ENCODE measurements at regions not wholly inside any gene's neighbourhood (a gene's known extent, or its start where the extent isn't known, plus 50 kb on each side); places are given as distances from the start of the nearest gene placed in this dataset.
"Not testable (repeated sequence)": the region's sequence is repeated elsewhere in the genome, so short reads cannot be mapped to it uniquely, and the experiment has no call there.

- no peak for DNase-seq (ENCODE audit: low read depth in 2 of 2)
These were observed 166.4 kb downstream of the C16orf95 start for GRCh38 chr16:87150681-87151280.

- DNase-seq (ENCODE audit: low read depth in 2 of 2), result no peak
These were observed 164.9 kb downstream of the C16orf95 start for GRCh38 chr16:87152221-87152755.

GRCh38 chr16:87153326-87153725, 163.9 kb downstream of the C16orf95 start:
- no peak for DNase-seq (ENCODE audit: low read depth in 2 of 2)

GRCh38 chr16:87155315-87155714, 161.9 kb downstream of the C16orf95 start:
- DNase-seq (ENCODE audit: low read depth in 2 of 2), result not testable (repeated sequence)

GRCh38 chr16:87156195-87156594, 161.0 kb downstream of the C16orf95 start:
- no peak for DNase-seq (ENCODE audit: low read depth in 2 of 2)

GRCh38 chr16:87160234-87160636, 157.0 kb downstream of the C16orf95 start:
- DNase-seq (ENCODE audit: low read depth in 2 of 2), result no peak

- DNase-seq (ENCODE audit: low read depth in 2 of 2), result no peak
These were observed 156.4 kb downstream of the C16orf95 start for GRCh38 chr16:87160701-87161337.

- not testable (repeated sequence) for DNase-seq (ENCODE audit: low read depth in 2 of 2)
These were observed 155.8 kb downstream of the C16orf95 start for GRCh38 chr16:87161410-87161809.

GRCh38 chr16:87161822-87162676, 155.1 kb downstream of the C16orf95 start:
- DNase-seq (ENCODE audit: low read depth in 2 of 2), result no peak

- DNase-seq (ENCODE audit: low read depth in 2 of 2), result not testable (repeated sequence)
These were observed 154.4 kb downstream of the C16orf95 start for GRCh38 chr16:87162799-87163198.

GRCh38 chr16:87163637-87164036, 153.6 kb downstream of the C16orf95 start:
- DNase-seq (ENCODE audit: low read depth in 2 of 2), result no peak

GRCh38 chr16:87165151-87165550, 152.0 kb downstream of the C16orf95 start:
- no peak for DNase-seq (ENCODE audit: low read depth in 2 of 2)

GRCh38 chr16:87165885-87166284, 151.3 kb downstream of the C16orf95 start:
- DNase-seq (ENCODE audit: low read depth in 2 of 2), result no peak

- no peak for DNase-seq (ENCODE audit: low read depth in 2 of 2)
These were observed 150.9 kb downstream of the C16orf95 start for GRCh38 chr16:87166321-87166720.

- no peak for DNase-seq (ENCODE audit: low read depth in 2 of 2)
These were observed 150.3 kb downstream of the C16orf95 start for GRCh38 chr16:87166934-87167333.

- DNase-seq (ENCODE audit: low read depth in 2 of 2), result no peak
These were observed 147.6 kb downstream of the C16orf95 start for GRCh38 chr16:87169509-87169995.

- no peak for DNase-seq (ENCODE audit: low read depth in 2 of 2)
These were observed 146.9 kb downstream of the C16orf95 start for GRCh38 chr16:87170310-87170709.

- DNase-seq (ENCODE audit: low read depth in 2 of 2), result no peak
These were observed 145.5 kb downstream of the C16orf95 start for GRCh38 chr16:87171723-87172122.

GRCh38 chr16:87172632-87173031, 144.6 kb downstream of the C16orf95 start:
- DNase-seq (ENCODE audit: low read depth in 2 of 2), result no peak

- no peak for DNase-seq (ENCODE audit: low read depth in 2 of 2)
These were observed 143.8 kb downstream of the C16orf95 start for GRCh38 chr16:87173294-87173893.

- DNase-seq (ENCODE audit: low read depth in 2 of 2), result no peak
These were observed 143.1 kb downstream of the C16orf95 start for GRCh38 chr16:87174061-87174460.

GRCh38 chr16:87176735-87177134, 140.5 kb downstream of the C16orf95 start:
- DNase-seq (ENCODE audit: low read depth in 2 of 2), result no peak
